Progenitor cell of endocrine pancreas (in vitro differentiated cells): ENCODE measurements at regions not wholly inside any gene's neighbourhood (a gene's known extent, or its start where the extent isn't known, plus 50 kb on each side); places are given as distances from the start of the nearest gene placed in this dataset.

Source experiments
- DNase-seq: peaks from one replicate; pipeline ENCODE4 v3.0.0; 2021; ENCODE audit warnings: low spot score; ENCODE audit not compliant: unreplicated experiment
- H3K27ac Mint-ChIP-seq: 2 replicates; pipeline ENCODE4 v1.8.0; 2021; ENCODE audit warnings: mild to moderate bottlenecking, moderate library complexity, mixed read lengths
- H3K27me3 Mint-ChIP-seq: 2 replicates; pipeline ENCODE4 v1.8.0; 2021; ENCODE audit warnings: mixed read lengths
- H3K36me3 Mint-ChIP-seq: 2 replicates; pipeline ENCODE4 v1.8.0; 2022; ENCODE audit warnings: mixed read lengths; ENCODE audit not compliant: insufficient read depth
- H3K4me1 Mint-ChIP-seq: 2 replicates; pipeline ENCODE4 v1.8.0; 2021; ENCODE audit warnings: low read depth, mixed read lengths
- H3K4me3 Mint-ChIP-seq: 2 replicates; pipeline ENCODE4 v1.8.0; 2021; ENCODE audit warnings: low read depth, mild to moderate bottlenecking, moderate library complexity, mixed read lengths
- H3K9me3 Mint-ChIP-seq: 2 replicates; pipeline ENCODE4 v1.8.0; 2021; ENCODE audit warnings: low read depth, mixed read lengths
- TF ChIP-seq, protein P1 (sequence below): fragments of 200-600 bp; sonication (generic); IDR thresholded peaks from one replicate; pipeline ENCODE4 v1.5.0; 2021; ENCODE audit warnings: antibody characterized with exemption, mild to moderate bottlenecking; ENCODE audit not compliant: unreplicated experiment

DNA sequence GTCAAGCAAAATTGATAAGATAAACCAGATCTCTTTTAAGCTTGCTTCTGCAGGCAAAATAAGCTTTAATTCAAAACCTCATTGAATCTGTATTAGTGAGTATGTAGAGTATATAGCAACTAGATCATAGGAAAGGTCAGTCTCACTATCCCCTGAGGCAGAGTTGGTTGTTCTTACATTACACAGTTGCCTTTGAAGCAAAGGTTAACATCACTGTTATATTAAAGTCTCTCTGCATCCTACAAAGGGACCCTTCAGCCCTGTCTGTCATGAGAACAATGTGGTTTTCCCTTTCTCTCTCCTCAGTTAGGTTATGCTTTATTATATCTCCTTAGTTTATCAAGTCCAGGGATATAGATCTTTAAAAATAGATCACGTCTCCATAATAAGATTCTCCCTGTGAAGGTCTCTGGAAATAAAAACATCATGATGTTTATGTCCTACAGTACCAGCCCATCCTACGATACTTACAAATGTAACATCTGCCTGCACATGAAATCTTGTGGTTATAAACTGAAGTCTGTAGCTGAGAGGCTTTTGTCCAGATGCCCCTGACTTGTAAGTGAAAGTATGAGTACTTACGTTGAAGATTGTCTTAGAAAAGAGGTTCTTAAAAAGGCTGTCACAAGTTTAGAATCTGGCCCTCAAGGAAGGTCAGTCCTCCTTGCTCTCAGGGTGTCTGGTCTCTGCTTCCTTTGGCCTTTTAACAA is 103.6 kb downstream of the VIP start:
- Mint-ChIP-seq H3K27ac (no peak overlapping the region), H3K4me3 (no peak overlapping the region), H3K9me3 (no peaks in the 10 kb centered on the region), H3K4me1 (no peaks in the 10 kb centered on the region), H3K27me3 (peaks cover 5% of the 10 kb centered on the region), H3K36me3 (no peaks in the 10 kb centered on the region)
- TF ChIP-seq, protein P1, sequence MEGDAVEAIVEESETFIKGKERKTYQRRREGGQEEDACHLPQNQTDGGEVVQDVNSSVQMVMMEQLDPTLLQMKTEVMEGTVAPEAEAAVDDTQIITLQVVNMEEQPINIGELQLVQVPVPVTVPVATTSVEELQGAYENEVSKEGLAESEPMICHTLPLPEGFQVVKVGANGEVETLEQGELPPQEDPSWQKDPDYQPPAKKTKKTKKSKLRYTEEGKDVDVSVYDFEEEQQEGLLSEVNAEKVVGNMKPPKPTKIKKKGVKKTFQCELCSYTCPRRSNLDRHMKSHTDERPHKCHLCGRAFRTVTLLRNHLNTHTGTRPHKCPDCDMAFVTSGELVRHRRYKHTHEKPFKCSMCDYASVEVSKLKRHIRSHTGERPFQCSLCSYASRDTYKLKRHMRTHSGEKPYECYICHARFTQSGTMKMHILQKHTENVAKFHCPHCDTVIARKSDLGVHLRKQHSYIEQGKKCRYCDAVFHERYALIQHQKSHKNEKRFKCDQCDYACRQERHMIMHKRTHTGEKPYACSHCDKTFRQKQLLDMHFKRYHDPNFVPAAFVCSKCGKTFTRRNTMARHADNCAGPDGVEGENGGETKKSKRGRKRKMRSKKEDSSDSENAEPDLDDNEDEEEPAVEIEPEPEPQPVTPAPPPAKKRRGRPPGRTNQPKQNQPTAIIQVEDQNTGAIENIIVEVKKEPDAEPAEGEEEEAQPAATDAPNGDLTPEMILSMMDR, result no peak
- no peak for DNase-seq

- no peaks in the 10 kb centered on the region for H3K36me3 Mint-ChIP-seq
- TF ChIP-seq, protein P1, result no peak
- no peak for DNase-seq
- peaks cover 3% of the 10 kb centered on the region for H3K27me3 Mint-ChIP-seq
- no peak overlapping the region for H3K27ac Mint-ChIP-seq
- no peaks in the 10 kb centered on the region for H3K4me1 Mint-ChIP-seq
- H3K9me3 Mint-ChIP-seq, result no peaks in the 10 kb centered on the region
- H3K4me3 Mint-ChIP-seq, result no peak overlapping the region
These were observed 107.5 kb downstream of the VIP start for GRCh38 chr6:152858141-152858540.

DNA sequence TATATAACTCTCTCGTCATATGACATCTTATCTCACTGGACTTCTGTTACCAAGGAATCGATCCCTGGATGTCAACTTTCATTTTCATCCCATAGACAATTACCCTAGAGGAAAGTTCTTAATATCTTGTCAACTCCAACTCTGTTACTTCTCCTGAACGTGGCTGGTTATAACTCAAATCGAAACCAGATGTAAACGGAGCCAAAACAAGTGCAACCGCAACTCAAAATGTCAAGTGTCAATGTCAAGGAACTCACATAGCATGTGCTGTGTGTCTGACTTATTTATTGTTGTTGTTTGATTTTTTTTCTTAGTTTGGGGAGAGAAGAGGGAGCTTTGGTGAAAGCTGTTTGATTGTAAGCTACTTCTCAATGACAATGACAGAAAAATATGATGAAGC is 108.6 kb downstream of the VIP start:
- TF ChIP-seq, protein P1, result no peak
- no peaks in the 10 kb centered on the region for H3K4me1 Mint-ChIP-seq
- H3K27ac Mint-ChIP-seq, result no peak overlapping the region
- no peaks in the 10 kb centered on the region for H3K9me3 Mint-ChIP-seq
- H3K27me3 Mint-ChIP-seq, result peaks cover 3% of the 10 kb centered on the region
- H3K36me3 Mint-ChIP-seq, result no peaks in the 10 kb centered on the region
- no peak for DNase-seq
- no peak overlapping the region for H3K4me3 Mint-ChIP-seq

DNA sequence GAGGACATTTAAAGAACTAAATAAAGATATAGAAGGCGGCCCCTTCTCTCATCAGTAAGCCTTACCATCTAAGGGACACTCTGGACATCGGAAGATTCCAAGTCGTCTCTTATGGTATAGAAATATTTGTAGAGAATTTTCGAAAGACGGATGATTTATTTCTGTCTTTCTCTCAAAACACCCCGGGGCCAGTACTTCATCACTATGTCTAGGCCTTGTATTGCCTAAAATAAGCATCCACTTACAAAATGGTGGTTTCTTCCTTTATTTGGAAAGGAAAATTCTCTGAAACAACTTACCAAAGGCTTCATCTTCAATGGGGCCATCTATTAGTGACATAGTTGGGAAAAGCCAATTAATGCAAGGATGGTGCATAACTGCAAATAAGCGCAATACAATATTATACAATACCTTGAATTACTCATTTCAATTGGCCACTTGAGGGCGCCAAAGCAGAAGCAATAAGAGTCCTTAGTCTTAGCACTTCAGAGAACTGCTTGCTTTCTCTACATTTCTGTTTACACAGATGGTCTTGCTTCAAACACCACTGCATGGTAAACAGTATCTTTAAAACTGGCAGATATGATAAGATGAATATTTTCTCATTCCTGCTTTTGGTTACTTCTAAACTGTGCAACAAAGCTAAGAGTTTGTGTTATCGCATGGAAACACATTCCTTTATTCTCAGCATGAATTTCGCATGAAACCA is 113.2 kb downstream of the VIP start:
- TF ChIP-seq, protein P1, result peak; percentile 83
- no peak overlapping the region for H3K4me3 Mint-ChIP-seq
- H3K4me1 Mint-ChIP-seq, result no peaks in the 10 kb centered on the region
- H3K36me3 Mint-ChIP-seq, result no peaks in the 10 kb centered on the region
- H3K27me3 Mint-ChIP-seq, result peaks cover 3% of the 10 kb centered on the region
- H3K27ac Mint-ChIP-seq, result no peak overlapping the region
- DNase-seq, result peak; percentile 41
- H3K9me3 Mint-ChIP-seq, result no peaks in the 10 kb centered on the region

- H3K4me3 Mint-ChIP-seq, result no peak overlapping the region
- H3K27me3 Mint-ChIP-seq, result no peaks in the 10 kb centered on the region
- H3K9me3 Mint-ChIP-seq, result peaks cover under 1% of the 10 kb centered on the region
- H3K27ac Mint-ChIP-seq, result no peak overlapping the region
- H3K36me3 Mint-ChIP-seq, result no peaks in the 10 kb centered on the region
- no peak for DNase-seq
- no peaks in the 10 kb centered on the region for H3K4me1 Mint-ChIP-seq
- TF ChIP-seq, protein P1, result no peak
These were observed 108.6 kb downstream of the FBXO5 start for GRCh38 chr6:152874267-152874666.
